Myocyte (in vitro differentiated cells): ENCODE measurements at regions not wholly inside any gene's neighbourhood (a gene's known extent, or its start where the extent isn't known, plus 50 kb on each side); places are given as distances from the start of the nearest gene placed in this dataset.
A peak's percentile ranks its signal among the peaks of the same experiment; 100 is the strongest.
"Not testable (repeated sequence)": the region's sequence is repeated elsewhere in the genome, so short reads cannot be mapped to it uniquely, and the experiment has no call there.

Experiments used
- DNase-seq: peaks from one replicate; pipeline ENCODE4 v3.0.0-alpha.2; 2012; ENCODE audit warnings: low read depth

DNA sequence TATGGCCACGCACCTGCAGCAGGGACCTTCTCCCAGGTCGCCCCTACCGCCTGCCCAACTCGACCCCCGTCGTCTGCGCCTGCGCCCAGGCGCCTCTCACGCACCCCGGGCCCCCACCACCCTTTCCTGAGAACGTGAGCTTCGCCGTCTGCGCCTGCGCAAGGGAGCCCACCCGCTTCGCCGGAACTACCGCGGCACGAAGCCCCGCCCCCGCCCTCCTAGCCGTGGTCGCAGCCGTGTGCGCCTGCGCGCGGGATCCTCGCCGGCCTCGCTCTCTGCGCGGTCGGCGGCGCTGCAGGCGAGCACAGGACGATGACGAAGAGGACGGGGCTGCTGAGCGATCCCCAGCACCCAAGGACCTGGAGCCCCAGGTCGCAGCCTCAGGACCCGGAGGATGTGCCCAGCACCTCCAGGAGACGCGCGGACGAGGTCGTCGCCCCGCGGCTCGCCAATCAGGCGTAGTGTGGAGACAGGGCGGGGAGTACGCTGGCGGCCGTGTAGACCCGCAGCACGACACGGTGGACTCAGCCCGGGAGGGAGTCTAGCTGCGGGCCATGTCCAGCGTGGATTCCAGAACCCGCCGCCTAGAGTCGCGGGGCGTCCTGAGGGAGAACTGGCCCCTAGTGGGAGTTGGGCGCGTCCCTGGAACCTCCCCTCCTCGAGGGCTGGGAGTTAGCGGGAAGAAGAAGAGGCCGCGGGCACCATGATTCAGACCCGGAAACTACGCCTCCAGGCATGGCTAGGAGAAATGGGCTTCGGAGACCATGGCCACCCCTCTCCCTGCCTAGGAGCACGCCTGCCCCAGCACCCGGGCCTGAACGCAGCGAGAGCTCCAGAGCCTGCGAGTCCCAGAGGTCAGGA lies 1120.8 kb upstream of the TMEM132C start:
- peak; percentile 40 for DNase-seq

DNA sequence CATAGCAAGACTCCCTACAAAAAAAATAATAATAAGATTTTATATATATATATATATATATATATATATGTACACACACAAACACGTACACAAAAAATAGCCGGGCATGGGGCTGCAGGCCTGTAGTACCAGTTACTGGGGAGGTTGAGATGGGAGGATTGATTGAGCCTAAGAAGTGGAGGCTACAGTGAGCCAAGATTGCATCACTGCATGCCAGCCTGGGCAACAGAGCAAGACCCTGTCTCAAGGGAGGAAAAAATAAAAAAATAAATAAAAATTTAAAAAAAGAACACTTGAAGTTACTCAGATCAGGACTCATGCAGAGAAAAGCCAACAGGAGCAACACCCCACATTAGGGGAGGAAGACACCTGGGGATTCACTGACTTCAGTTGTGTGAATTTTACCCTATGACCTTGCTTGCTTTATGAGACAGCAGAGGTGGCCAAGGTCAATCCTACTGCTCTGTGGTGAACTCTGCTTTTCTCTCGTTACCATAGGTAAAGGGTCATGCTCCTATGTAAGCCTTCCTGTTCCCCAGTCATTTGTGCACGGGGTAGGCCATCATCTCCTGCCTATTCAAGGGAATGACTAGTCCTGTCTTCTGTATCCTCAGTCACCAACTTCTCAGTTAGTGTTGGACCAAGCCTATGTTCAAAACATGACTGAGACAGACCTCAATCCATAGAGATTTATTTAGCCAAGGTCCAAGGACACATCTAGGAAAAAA lies 1119.8 kb upstream of the TMEM132C start:
- DNase-seq, result no peak

DNA sequence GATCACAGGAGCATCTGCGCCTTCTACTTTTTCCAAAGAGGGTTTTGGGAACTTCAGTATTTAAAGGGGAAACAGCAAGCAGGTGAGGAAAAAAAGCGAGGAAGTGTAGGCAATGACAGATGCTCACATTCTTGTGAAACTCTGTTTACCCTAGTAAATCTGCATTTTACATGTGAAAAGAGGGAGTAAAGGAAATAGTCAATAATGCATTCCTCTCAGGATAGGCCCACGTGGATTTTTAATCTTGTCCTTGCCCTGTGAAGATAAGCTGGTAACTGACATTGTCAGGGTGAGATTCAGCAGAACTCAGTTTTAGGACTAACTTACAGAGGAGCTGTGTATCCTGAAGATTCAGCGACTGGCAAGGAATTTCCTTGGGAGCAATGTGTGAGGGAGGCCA lies 1119.2 kb upstream of the TMEM132C start:
- no peak for DNase-seq

DNA sequence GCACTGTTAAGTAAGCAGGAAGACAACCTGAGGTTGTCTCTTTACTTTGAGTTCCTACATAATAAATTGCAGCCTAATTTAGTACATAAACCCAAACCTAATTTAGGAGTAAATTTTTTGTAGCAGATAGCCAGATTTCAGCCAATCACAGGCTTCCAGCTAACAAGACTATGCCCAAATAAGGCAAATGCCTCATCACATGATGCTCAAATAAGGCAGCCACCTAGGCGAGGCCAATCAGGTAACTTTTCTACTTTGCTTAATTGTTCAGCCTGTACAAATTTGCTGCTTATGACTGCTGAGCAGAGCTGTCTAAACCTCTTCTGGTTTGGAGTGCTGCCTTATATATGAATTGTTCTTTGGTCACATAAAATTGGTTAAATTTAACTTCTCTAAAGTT lies 1118.7 kb upstream of the TMEM132C start:
- DNase-seq, result no peak

DNA sequence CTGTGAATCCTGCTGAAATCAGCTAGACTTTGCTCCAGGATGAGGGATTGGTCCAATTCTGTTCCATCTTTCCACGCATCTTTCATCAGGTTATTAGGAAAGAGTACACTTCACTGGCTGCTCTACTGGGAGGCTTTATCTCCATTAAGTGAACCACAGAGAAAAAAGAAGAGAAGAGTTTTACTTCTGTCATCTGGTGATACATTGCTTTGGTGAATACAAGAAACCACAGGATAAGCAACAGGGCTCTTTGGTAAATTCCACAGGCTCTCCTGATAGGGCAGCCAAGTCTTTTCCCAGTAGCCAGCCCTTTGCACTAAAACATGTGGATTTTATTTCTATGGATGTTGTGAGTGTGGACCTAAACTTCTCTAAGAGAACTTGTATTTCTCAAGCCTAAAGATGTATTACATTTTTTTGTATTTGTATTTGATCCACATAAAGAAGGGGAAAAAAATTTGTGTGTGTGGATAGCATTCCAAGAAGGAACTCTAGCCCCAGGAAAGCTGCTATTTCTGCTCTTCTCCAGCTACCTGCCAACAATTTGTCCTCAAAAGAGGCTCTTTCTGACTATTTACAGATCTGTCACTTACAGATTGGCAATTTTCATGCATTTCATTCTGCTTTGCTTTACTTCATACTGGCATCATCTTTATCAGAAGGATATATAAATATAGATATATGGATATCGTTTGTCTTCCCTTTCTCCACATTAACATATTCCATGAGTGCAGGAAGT lies 1117.6 kb upstream of the TMEM132C start:
- peak; percentile 72 for DNase-seq

DNA sequence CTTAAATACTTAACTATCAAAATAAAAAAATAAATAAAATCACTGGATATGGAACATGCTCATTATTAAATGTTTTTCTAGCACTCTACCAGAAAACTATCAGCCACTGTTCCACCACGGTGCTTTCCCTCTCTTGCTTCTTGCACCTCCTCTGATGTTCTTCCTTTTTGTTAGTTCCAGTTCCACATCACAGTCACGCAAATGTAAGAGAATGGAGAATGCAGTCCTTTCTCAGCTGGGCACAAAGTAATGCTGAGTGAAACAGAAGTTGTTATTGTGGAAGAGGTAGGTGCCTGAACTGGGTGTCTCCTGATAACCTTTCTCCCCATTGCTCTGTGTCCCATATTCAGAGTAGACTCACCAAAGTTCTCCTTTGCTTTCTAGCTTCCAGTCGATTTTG lies 1116.9 kb upstream of the TMEM132C start:
- DNase-seq, result no peak

DNA sequence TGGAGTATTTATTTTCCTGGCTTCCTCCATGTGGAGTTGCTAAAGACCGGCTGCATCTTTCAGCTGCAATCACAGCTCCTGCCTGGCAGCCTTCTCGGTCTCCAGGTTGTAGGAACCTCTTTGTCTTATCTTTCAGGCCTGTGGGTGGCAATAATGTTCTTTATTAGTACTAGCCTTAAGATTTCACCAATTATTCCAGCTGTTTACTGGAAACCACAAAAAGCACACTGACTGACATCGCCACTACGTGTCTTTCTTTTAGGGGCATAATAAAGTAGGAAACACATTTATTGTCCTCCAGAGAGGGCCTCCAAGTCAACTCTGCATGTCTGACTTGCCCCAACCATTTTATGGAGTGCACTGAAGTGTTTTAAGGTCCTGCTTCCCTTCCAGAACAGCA lies 1116.5 kb upstream of the TMEM132C start:
- peak; percentile 59 for DNase-seq

DNA sequence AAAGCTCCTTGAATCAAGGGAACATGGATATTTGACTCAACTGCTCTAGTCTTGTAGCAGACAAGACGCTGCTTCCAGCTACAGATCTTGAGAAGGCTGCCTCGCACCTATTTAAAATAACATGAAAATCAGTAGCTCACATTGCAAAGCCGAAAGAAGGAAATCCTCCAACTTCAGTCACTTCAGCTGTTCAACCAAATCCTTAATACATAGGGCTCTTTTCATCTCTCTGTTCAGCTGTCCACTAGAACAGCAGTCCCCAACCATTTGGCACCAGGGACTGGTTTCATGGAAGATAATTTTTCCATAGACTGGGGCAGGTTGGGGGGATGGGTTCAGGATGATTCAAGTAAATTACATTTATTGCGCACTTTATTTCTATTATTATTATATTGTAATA lies 1116.0 kb upstream of the TMEM132C start:
- DNase-seq, result peak; percentile 53

DNA sequence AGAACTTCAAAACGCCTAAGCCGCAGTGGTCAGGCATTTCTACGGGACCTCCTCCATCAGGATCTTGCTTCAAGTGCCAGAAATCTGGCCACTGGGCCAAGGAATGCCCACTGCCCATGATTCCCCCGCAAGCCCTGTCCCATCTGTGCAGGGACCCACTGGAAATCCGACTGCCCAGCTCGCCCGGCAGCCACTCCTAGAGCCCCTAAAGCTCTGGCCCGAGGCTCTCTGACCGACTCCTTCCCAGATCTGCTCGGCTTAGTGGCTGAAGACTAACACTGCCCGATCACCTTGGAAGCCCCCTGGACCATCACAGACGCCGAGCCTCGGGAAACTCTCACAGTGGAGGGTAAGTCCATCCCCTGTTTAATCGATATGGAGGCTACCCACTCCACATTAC lies 1113.0 kb upstream of the TMEM132C start:
- no peak for DNase-seq

DNA sequence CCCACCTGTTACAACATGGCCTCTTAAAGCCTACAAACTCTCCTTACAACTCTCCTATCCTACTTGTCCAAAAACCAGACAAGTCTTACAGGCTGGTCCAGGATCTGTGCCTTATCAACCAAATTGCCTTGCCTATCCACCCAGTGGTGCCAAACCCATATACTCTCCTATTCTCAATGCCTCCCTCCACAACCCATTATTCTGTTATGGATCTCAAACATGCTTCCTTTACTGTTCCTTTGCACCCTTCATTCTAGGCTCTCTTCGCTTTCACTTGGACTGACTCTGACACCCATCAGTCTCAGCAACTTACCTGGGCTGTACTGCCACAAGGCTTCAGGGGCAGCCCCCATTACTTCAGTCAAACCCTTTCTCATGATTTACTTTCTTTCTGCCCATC lies 1112.1 kb upstream of the TMEM132C start:
- not testable (repeated sequence) for DNase-seq

DNA sequence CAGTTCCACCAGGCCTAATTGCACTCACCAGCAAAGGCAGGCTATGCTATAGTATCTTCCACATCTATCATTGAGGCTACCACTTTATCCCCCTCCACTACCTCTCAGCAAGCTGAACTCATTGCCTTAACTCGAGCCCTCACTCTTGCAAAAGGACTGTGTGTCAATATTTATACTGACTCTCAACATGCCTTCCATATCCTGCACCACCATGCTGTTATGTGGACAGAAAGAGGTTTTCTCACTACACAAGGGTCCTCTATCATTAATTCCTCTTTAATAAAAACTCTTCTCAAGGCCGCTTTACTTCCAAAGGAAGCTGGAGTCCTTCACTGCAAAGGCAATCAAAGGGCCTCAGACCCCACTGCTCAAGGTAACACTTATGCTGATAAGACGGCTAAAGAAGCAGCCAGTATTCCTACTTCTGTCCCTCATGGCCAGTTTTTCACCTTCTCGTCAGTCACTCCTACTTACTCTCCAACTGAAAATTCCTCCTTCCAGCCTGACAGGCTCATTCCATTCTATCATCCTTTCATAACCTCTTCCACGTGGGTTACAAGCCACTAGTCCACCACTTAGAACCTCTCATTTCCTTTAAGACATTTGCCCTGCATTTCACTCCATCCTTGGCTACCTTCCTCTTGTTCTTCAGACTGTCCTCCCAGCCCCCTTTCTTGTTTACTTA lies 1110.9 kb upstream of the TMEM132C start:
- not testable (repeated sequence) for DNase-seq

DNA sequence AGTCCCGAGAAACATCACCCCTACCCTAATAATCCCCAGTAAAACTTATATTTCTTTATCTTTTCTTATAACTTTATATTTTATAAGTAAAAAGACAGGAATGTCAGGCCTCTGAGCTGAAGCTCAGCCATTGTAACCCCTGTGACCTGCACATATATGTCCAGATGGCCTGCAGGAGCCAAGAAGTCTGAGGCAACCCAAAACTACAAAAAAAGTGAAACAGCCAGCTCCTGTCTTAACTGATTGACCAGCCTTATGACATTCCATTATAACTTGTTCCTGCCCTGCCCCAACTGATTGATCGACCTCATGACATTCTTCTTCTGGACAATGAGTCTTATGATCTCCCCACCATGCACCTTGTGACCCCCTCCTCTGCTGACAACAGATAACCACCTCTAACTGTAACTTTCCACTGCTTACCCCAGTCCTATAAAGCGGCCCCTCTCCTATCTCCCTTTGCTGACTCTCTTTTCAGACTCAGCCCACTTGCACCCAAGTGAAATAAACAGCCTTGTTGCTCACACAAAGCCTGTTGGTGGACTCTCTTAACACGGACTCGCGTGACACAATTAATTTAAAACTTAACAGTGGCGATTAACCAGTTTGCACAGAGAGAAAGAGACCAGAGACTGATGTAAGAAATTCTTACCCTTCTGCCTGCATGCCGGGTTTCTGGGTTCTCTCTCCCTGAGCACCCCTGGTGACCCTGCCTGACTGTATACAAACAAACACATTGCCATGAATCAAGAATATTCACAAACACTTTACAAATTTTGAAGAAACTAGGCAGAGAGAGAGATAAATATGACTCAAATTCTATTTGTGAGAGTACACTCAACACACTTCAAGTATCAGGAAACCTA lies 1109.2 kb upstream of the TMEM132C start:
- DNase-seq, result not testable (repeated sequence)

DNA sequence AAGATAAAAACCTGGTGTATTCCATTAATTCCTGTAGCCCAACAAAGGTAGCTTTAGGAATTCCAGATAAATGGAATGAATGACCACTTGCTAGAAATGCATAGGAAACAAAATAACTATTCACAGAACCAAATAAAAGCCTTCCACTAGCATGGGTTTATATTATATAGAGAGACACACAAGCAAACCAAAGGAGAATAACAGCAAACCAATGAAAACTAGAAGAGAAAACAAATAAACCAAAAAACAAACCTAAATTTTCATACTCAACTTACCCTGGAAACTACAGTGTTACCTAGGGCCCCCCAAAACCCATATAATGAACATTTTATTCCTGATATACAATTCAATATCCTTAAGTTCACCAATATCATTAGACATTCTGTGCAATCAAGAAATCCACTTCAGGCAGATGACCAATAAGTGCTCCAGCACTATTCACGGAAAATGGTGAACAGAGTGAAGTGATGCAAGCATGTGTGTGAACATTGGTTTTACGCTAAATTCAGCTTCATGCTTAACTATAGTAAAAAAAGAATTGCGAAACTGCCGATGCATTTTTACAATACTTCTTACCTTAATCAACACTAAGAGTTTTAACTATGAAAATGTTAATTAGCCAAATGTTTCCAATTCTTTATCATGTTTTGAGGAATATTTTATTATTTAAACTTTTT lies 1108.4 kb upstream of the TMEM132C start:
- no peak for DNase-seq

DNA sequence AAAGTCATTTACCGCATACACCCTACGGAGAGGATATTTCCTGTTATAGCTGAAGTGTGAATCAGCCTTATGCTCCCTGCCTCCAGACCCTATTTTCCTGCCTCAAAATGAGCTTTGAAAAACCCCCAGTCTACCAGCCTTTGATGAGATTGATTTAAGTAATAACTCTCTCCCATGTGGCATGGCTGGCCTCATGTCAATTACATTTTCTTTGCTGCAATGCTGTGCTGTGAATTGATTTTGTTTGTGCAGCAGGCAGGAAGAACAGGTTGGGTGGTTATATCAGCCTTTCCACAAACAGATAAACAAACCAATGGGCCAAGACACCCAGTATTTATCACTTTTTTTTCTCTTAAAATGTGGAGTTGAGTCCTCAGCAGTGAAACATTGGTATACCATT lies 1105.5 kb upstream of the TMEM132C start:
- no peak for DNase-seq

DNA sequence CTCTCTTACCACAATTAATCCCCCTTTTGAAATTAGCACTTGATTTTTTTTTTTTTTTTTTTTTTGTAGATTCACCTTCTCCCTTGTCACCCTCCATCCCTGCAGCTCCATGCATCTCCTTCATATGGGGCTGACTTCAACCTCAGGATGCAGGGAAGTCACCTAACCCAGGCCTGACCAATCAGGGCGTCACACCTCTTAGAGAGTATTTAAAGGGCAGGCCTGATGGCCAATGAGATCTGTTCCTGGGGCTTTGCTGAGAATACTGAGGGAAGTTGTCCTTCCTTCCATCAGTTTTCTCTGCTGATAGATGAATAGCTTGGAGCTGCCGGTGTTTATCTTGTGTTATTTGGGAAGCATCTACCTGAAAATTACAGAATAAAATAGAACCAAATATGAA lies 1104.7 kb upstream of the TMEM132C start:
- no peak for DNase-seq

DNA sequence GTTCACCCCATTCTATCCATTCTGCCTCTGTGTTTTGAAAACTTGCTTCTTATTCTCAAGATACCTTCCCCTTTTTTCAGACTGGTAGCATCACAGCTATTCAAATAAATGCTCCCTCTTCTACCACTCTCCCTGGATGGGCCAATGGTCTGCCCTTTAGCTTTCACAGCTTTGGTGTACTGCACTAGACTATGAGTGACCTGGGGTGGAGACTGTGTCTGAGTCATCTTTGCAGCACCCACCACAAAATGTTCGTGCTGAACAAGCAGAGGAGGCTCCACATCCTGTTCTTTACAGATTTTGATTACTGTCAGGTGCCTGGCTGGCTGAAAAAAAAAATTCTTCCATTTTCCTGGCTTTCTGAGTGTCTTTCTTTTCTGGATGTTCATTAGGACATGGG lies 1104.1 kb upstream of the TMEM132C start:
- peak; percentile 39 for DNase-seq

DNA sequence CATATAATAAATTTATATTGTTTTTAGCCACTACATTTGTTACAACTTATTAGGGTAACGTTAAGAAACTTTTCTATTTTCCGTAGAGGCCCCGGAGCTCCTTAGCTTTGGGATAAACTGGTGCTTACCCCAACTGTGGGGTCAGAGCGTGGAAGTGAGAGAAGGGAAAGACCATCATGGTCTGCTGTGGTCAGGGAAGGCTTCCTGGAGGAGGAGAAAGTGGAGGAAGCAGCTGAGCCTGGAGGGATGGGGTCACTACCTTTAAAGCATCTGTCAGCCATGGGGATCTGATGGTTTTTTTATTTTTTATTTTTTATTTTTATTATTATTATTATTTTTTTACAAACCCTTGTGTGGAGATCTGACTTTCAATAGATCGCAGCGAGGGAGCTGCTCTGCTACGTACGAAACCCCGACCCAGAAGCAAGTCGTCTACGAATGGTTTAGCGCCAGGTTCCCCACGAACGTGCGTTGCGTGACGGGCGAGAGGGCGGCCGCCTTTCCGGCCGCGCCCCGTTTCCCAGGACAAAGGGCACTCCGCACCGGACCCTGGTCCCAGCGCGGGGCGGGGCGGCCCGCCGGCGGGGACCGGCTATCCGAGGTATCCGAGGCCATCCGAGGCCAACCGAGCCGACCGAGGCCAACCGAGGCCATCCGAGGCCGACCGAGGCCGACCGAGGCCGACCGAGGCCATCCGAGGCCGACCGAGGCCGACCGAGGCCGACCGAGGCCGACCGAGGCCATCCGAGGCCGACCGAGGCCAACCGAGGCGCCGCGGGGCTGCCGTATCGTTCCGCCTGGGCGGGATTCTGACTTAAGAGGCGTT lies 1101.2 kb upstream of the TMEM132C start:
- DNase-seq, result peak; percentile 90

DNA sequence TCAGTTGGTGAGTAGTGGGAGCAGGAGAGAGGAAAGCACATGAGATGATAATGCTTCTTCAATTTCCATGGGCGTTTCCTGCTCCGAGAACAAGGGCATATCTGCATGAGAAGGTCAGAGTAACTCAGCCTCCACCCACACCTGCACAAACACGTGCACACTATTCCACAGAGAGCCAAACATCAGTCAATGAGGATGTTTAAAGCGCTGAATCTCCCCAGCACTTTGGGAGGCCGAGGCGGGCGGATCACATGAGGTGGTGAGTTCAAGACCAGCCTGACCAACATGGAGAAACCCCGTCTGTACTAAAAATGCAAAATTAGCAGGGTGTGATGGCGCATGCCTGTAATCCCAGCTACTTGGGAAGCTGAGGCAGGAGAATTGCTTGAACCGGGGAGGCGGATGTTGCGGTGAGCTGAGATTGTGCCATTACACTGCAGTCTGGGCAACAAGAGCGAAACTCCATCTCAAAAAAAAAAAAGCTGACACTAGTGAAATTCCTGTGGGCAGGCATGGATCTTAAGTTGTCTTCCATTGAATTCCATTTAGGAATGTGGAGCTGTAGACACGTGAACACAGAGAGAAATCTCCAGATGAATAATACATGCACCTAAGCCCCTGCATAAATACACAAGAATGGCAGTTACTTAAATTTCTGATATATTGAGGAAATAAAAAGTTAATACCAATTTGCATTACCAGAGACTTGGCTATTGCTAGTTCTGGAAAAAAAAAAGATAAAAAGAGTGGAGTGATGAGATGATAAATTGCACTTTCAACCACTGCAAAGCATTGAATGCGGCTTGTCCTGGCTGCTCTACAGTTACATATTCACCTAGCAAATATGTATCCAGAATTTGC lies 1097.4 kb upstream of the TMEM132C start:
- DNase-seq, result peak; percentile 38
